Activated naive CD4-positive, alpha-beta T cell treated with anti-CD3 and anti-CD28 coated beads, Interleukin-2, amount 50 U/mL, for 16 hours (primary cell): ENCODE measurements at regions not wholly inside any gene's neighbourhood (a gene's known extent, or its start where the extent isn't known, plus 50 kb on each side); places are given as distances from the start of the nearest gene placed in this dataset.

Experiments
- DNase-seq: peaks from one replicate; pipeline ENCODE4 v3.0.0-alpha.2; 2020

DNA sequence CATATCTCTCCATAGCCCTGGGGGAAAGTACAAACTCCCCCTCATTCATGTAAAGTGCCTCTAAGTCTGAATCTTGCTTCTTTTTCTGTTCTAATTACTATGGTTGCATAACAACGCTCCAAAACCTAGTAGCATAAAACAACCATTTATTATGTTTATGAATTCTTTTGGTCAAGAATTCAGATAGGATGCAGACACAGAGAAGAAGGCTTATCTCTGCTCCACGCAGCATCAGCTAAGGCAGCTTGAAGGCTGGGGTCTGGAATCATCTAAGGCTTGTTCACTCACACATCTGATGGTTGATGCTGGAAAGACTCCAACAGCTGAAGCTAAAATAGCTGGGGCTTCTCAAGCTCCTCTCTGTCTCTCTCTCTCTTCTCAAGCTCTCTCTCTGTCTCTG is 564.5 kb downstream of the ZNF674 start:
- DNase-seq = no peak

GRCh38 chrX:45975633-45976032 is 569.6 kb downstream of the ZNF674 start:
- DNase-seq = no peak

GRCh38 chrX:45972636-45973035 is 572.6 kb downstream of the ZNF674 start:
- no peak for DNase-seq

DNA sequence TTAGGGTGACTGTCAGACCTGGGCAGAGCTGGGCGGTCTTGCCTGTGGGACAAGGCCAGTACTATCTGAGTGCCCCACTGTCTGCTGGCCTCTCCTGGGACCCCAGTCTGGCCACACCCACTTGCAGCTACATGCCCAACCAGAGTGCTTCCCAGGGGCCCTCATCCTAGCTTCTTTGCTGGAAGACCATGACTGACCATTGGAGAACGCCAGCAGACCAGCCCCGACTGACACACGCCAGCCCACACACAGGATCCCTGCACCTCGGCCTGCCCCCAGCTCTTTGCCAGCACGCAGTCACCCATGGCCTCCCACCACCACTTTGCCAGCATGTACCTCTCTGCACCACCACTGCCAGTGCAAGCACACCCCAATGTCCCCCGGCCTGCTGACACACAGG is 585.7 kb downstream of the ZNF674 start:
- no peak for DNase-seq

DNA sequence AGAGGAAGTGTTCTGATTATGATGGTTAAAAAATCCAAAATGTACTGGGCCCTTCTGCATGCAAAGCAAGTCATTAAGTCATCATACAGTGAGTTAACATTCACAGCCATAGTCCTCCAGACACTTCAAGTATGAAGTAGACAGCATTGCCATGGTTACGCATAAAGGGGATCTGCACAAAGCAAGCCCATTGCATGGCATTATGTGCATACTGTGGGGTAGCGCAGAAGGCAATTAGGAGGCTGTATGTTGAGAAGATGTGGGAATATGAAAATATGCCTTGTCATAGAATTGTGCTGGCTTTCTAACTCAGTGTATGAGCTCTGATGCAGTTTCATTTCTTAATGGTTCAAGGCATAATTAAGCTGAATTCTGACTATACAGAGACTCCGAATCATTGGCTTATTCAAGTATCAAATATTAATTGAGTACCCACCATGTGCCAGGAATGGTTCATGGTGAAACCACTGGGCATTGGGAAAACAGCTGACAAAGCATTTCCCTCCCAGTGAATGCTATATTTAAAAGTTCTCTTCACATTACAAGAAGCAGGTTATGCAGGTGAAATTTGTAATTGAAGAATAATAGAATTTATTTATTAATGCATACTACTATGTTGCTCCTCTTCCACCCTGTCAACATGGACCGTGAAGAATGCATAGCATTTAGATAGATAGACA is 588.9 kb downstream of the ZNF674 start:
- DNase-seq = no peak

GRCh38 chrX:45955661-45956060 is 589.6 kb downstream of the ZNF674 start:
- DNase-seq = no peak

GRCh38 chrX:45954026-45954425 is 591.2 kb downstream of the ZNF674 start:
- DNase-seq = no peak

GRCh38 chrX:45952030-45952429 is 593.2 kb downstream of the ZNF674 start:
- DNase-seq = no peak

- DNase-seq = no peak
These were observed 609.8 kb downstream of the ZNF674 start for GRCh38 chrX:45935408-45935807.

DNA sequence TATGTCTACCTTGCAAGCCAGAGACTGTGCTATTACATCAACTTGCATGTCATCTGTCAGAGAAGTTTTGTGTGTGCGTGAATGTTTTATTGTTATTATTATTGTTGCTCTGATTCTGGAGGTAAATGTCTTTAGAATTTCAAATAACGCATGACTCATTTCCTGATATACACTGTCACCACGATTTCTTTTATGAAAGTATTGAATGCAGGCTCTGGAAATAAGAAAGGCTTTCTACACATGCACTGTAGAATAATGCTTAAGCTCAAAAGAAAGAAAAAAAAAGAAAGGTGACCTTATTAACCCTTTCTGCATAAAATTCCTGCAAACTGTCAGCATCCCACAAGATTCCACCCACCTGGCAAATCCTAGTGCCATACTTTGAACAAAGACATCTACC is 632.9 kb downstream of the ZNF674 start:
- DNase-seq = no peak

- DNase-seq = no peak
These were observed 637.4 kb downstream of the ZNF674 start for GRCh38 chrX:45907786-45908185.

DNA sequence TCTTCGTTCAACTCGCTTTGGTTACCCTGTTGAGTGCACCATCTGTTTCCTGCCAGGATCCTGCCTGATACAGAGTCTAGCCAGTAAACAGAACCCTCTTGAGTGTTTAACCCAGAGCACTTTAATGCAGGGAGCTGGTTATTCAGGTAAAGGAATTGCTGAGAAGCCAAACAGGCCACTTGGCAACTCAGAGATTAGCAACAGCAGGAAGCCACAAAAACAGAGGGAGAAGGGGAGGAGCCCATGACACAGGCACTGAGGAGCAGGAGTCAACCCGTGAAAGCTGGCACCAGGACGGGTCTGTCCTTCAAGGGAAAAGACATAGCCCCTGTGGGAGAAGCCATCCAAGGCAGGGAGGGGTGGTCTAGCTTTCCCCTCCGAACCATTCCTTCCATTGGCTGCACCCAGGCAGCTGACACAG is 641.4 kb downstream of the ZNF674 start:
- no peak for DNase-seq

DNA sequence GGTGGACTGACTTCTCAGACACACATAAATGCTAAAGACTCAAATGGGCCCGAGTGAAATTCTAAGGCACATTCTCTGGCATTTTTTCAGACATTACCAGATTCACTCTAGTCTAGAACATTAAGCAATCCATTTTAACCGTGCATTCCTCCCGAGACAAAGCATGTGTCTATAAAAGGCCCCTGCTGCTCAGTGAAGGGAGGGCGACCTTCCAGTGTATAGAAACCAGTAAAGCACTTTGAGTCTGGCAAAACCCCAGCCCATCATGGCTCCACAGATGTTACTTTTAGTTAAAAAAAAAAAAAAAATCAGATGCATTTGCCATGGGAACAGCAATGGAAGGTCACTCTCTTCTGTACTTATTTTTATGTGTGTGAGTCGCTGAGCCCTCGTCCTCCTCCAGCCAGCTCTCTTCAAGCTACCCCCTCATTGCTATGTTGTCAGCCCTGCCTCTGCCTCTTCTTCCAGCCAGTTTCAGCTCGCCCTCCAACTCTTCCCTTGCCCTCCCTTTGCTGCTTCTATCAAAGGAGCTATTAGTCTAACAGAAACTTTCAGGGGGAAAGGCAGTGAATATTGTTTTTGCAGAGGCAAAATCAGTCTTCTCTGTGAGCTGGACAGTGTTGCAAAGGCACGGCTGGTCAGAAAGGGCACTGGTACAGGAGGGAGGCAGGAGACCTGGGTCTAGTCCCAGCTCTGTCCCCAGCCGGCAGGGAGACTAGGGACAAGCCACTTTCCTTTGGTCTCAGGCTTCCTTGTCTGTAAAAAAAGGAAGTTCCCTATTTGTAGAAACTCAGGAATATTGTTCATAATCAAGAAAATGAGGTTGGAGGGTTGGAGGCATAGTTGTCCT is 644.2 kb downstream of the ZNF674 start:
- DNase-seq = no peak

DNA sequence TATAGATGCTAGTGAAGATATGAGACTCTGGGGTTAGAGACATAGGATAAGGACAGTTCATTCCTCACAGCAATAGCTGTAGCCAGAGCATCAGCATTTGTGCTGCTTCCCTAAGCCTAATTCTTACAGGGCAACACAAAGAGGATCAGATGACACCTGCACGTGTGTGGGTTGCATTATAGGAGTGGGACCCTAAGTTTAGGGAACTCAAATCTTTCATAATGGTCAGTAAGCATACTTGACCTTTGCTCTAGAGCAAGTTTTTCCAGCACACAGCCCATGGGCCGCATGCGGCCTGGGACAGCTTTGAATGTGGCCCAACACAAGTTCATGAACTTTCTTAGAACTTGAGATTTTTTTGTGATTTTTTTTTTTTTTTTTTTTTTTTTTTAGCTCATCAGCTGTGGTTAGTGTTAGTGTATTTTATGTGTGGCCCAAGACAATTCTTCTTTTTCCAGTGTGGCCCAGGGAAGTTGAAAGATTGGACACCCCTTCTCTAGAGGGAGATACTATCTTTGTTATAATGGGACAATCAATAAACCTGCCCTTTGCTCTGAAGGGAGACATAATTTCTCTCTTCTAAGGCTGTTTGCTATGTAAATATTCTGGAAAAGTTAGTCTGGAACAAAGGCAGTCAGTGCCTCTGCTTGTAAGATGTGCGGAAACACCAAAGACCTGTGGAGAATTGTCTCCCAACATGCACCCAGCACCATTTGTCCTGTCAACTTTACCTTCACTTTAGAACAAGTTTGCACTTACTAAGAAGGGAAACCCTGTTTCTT is 650.2 kb downstream of the ZNF674 start:
- DNase-seq = no peak

GRCh38 chrX:45889471-45889870 is 655.8 kb downstream of the ZNF674 start:
- no peak for DNase-seq

- no peak for DNase-seq
These were observed 656.7 kb downstream of the ZNF674 start for GRCh38 chrX:45888518-45888917.

- no peak for DNase-seq
These were observed 659.3 kb downstream of the ZNF674 start for GRCh38 chrX:45885931-45886330.

DNA sequence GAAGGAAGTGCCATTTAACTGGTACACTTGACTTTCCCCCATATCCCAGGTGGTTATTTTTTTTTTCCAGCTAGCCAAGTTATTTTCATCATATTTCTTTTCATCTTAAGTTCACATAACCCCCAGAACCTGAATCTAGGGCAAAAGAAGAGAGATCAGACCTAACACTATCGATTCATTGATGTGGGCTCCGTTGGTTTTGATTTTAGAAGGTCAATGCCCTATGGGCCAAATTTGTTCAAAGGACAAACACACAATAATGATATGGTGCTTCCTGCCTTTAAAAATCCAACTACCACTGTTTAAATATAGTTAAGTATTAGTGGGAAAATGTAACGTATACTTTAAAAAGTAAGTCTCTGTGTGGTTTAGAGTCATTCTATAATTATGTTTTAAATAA is 665.7 kb downstream of the ZNF674 start:
- no peak for DNase-seq

- no peak for DNase-seq
These were observed 669.0 kb downstream of the ZNF674 start for GRCh38 chrX:45876206-45876605.

GRCh38 chrX:45873781-45874180 is 671.4 kb downstream of the ZNF674 start:
- no peak for DNase-seq

DNA sequence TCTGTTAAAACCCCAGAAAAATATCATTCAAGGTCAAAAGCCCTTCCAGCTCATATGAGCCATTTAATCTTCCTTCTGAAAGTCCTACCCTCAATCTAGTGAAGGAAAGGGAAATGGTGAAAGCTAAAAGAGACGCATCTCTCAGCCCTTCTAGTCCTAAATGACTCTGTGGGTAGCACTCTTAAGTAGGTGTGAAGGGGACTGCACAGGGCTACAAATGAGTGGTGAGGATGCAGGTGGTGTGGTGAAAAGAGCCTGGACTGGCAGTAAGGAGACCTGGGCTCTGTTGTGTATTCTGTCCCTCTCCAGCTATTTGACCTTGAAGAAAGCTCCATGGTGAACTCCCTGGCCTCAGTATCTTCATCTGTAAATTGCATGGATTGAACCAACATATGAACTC is 671.8 kb upstream of the DIPK2B start:
- no peak for DNase-seq

GRCh38 chrX:45868425-45868824 is 667.7 kb upstream of the DIPK2B start:
- no peak for DNase-seq

GRCh38 chrX:45862801-45863200 is 662.1 kb upstream of the DIPK2B start:
- DNase-seq = no peak

- no peak for DNase-seq
These were observed 659.8 kb upstream of the DIPK2B start for GRCh38 chrX:45860450-45860849.
